Activated T-cell treated with anti-CD3 and anti-CD28 coated beads, Interleukin-2, amount 50 U/mL, for 48 hours (primary cell): ENCODE measurements at regions not wholly inside any gene's neighbourhood (a gene's known extent, or its start where the extent isn't known, plus 50 kb on each side); places are given as distances from the start of the nearest gene placed in this dataset.

ENCODE experiments used
- DNase-seq, 2 experiments: peaks; one replicate each; pipeline ENCODE4 v3.0.0-alpha.2; 2020

DNA sequence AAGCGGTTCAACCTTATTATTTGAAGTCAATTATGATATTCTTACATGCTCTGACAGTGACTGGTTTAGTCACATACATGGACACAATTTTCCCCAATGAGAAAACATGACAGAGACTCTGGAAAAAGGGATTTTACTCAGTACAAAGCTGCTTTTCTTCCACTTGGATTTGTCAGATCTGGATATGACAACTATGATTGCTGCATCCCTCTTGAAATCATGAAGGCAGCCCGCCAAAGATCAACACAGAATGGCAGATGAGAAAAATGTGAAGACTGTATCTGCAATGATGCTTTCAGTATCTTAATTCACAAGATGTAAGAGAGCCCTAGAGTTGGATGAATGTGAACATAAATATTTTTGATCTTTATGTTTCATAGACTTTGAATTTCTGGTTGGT, 439.6 kb downstream of the CDH8 start:
- no peak for DNase-seq

DNA sequence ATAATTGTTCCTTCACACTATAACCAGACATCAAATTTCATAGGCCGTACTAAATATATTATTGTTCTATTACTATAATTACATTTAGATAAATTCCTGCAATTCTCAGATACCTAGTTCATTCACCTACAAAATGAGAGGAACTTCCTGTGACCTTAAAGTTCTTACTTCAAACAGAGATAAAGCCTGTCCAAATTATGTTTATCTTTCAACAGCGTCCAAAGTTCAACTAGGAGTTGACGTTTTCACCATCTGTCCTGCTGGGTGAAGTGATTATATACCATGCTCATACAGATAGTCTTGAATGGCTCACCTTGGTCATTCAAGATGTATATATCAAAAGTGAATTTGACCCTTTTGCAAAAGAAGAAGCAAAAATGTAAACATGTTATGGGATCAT, 440.6 kb downstream of the CDH8 start:
- DNase-seq: no peak

DNA sequence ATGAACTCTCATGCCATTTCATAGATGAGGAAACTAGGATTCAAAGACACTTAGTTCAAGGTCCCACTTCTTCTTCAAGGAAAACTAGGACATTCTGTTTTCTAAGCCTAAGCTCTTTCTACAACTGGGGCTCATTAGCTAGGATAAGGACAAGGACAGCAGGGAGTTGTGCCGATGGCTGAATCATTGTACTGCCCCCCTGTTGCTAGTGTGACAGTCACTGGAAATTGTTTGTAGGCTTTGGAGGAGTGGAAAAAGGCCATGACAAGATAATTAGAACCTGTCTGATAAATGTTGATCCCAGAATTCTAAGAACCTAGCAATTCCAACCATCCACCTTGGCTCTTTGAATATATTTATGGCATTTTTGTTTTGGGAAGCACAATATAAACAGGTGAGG, 445.7 kb downstream of the CDH8 start:
- DNase-seq: no peak

DNA sequence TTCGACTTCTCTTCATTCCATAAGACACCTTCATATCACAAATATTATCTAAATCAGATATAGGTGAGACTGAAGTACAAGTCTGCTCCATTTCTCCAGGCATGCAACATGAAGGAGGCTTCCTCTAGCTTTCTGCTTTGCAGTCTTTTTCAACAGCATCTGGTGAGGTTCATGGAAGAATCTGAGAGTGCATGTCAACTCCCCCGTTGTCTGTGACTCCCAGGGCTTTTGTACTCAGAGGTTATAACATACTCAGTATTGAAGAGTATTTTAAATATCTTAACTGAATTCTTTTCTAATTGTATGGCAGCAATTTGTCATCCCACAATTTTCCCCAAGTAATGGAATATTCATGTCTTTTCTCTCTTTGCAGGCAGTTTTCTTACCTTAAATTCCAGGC, 448.7 kb downstream of the CDH8 start:
- DNase-seq: no peak

DNA sequence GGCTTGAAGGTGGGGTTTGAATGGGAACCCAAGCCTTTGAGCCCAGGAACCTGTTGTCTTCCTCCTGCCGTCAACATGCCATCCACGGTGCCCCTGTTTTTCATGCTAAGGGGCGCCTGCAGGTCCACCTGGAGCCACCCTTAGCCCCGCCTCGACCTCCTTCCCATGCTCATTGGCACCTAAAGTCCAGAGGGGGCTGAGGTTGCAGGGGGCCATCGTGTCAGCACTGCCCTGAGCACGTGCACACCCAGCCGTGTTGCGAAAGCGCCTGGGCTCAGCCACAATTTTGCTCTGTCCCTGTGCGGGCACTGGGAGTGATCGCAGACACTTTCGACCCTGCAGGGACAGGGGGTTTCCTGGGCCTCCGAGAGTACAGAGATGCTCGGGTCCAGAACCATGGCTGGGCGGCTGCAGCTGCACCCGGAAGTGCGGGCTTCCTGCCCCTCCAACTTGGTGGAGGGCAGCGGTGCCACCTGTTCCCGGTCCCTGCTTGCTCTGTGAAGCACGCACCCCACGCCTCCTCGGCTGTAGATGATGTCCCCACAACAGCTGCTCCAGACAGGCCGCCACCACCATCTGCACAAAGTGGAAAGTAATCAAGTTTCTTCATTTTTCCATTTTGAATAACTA, 454.7 kb downstream of the CDH8 start:
- no peak for DNase-seq

DNA sequence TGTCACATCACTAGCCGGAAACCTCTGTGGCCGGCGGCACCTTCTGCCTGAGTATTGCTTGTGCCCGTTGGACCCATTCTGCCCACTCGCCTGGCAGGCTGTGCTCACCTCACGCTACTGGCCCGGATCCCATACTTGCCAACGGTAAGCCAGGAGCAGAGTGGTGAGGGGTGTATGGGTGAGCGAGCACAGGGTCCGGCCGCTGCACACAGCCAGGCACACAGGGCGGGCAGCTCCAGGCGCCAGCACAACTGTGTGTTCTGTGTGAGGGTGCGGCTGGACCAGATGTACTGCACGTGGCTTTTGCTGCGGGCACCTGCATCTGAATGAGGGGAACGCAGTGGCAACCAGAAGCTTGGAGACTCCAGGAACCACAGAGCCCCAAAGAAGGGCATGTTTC, 455.7 kb downstream of the CDH8 start:
- no peak for DNase-seq

DNA sequence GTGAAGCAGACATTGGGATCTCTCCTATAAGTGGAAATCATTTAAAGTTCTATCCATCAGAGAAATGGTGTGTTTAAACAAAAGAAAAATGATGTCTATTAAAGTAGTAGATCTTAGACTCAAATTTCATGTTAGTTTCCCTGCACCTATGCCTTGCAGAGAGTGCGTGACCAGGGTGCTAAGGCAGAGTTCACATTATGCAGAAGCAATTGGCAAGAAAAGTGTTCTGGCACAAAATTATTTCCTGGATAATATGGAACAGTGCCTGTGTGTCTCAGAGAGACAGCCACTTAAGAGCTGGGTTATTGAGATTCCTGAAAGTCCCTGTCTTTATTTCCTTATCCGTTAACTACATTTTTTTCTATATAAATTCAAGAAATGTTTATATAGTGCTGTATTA, 457.0 kb downstream of the CDH8 start:
- DNase-seq: no peak

DNA sequence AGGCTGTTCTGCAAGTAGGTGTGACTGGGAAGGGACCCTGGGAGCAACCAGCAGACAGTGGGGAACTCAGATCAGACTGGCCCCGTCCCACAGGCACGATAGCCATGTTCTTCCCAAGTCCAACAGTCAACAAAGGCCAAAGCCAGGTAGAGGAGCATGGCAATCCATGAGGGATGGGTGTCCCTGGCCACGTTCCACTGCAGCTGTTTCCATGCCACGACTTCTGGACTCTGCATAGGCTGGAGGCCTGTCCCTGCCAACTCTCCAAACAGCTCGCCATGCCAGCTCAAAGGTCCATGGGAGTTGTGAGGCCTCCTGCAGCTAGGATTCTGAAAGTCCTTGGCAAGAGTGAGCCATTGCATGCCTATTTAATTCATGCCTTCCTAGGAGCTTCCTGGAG, 459.8 kb downstream of the CDH8 start:
- no peak for DNase-seq

DNA sequence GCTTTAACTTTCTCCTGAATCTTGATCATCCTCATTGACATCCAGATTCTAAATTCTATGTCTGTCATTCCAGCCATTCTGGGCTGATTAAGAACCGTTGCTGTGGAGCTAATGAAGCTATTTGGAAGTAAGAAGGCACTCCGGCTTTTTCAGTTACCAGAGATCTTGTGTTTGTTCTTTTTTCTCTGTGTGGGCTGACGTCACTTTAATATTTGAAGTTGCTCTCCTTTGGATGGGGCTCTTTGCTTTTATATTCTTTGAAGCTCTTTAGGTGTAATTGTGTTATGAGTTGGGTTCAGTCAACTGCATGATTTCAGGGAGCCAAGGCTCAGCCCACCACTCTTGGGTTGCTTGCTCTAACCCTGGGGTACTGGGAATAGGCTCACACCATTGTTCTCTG, 460.6 kb downstream of the CDH8 start:
- DNase-seq: no peak

DNA sequence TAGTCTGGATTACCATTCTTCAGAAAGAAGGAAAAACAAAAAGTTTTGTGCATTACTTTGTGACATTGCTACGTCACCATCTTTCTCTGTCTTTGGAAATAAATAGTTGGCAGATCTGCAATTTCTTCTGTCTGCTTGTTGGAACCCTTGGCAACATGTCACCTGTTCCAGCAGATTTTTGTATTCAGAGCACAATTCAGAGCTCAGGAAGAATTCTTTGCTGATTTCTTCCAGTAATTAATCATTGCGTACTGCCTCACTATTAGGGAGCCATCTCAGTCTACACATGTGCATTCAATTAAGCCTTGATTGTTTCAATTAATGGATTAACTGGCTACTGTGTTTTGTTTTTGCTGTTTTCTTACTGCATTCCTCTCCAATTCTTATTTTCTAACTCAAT, 467.2 kb downstream of the CDH8 start:
- no peak for DNase-seq

DNA sequence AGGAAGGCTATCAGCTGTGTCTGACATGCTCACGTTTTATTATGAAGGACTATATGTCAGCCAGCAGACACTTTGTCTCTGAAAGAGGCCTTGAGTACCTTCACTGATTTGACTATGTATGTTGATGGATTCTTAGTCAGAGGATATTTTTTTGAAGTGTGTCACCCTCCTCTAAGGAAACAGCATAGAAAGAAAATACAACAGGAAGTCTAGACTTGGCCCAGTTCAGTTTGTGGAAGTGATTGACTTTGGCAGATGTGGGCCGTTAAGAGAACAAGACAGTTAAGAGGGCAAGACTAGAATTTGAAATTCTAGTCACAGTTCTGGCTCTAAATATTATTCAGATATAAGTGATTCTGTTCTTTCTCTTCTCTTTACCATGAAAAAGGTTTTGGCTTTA, 471.5 kb downstream of the CDH8 start:
- no peak for DNase-seq

DNA sequence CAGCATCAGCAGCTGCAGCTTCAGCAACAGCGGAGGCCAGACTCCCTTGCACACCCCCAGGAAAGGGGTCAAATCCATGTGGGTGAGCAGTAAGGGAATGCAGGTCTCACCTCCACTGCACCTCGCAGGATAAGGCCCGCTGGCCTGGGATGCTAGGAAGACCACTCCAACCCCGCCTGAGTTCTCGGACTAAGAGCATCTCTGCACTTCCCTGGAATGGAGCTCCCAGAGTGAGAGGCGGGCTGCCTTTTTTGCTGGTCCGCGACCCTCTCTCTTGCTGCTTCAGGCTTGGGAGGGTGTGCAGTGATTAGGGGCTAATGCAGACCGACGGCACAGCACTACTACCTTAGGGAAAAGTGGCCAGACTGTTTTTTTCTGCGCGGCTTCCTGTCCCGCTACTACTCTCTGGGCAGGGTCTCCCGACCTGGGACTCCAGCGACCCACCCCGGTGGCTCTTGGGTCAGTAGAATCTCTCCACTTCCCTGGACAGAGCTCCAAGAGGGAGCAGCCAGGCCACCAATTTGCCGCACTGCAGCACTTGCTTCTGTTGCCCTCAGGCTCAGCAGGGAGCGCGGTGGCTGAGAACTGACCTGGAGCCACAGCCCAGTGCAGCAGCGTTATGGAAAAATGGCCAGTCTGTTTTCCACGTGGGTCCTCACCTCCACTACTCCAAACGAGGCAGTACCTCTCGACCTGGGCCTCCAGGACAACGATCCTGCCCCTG, 480.4 kb downstream of the CDH8 start:
- no peak for DNase-seq

DNA sequence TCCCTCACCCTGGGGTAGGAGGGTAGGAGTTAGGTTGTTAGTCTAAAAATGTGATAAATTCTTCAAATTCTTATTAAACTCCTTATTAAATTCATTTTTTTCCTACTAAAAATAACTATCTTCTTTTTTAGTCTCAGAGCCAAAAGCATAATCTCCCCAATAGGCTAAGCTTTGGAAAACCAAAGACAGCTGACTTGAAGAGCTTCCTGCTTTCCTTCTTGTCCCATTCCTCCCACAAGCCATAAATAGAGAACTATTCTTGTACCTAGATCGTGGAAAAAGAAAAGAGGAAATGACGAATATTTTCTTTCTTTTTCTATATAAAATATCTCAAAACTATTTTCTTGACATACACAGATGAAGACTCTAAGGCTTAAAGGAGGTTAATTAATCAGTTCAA, 486.9 kb downstream of the CDH8 start:
- DNase-seq: no peak

DNA sequence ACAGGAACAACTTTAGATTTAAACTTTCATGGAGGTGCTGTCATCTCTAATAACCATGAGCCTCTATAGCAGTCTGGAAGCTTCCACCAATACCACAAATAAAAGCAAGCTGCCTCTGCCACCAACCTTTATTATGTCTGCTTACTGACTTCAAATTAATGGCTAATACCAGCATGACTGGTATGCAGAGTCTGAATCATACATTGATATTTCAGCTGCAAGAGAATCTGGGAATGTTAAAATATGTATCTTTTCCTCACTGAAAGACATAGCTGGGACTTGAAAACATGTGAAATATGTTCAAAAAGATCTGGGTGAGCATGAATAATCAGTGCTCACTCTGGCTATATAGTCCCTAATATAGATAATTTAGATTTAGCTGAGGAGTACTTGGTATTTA, 488.6 kb downstream of the CDH8 start:
- DNase-seq: no peak

DNA sequence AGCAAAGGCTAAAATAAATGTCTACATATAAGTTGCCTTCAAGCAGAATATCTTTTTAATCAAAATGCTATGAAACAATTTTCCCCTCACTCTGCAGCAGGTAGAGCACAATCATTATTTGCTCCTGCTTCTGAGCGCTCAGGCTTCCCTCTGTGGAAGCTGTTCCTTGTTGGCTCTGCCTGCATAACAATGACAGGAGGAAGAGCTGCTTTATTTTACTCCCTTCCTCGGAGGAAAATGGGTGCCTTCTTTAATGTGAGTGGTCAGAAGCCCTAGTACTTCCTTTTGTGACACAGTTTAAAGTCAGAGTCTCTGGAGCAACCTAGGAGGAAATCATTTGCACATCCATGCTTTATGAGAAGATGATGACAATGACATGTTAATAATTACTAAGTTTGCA, 492.1 kb downstream of the CDH8 start:
- no peak for DNase-seq

DNA sequence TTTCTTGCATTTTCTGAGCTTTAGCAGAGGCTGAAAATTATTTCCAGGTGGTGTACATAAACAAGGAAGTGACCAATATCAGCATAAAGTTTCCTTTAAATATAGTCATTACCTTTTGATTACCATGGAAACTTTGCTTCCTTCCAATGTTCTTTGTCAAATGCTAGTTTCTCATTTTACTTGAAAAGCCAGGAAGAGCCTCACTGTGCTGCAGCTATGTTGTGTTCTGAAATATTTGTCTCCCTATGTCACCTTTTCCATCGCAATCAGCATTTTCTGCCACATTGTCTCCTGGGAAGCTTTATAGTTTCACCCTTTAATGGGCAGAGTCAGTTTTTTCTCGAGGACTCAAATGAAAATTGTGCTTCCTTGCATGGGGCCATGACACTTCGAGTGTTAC, 496.0 kb downstream of the CDH8 start:
- DNase-seq: no peak

DNA sequence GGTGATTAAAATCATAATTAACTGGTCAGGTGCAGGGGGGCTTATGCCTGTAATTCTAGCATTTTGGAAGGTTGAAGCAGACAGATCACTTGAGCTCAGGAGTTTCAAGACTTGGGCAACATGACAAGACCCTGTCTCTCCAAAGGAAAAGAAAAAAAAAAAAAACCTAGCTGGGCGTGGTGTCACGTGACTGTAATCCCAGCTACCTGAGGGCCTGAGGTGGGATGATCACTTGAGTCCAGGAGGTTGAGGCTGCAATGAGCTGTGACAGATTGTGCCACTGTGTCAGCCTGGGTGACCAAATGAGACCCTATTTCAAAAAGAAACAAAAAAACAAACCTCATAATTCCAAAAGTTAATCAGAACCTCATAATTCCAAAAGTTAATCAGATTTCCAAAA, 505.5 kb downstream of the CDH8 start:
- DNase-seq: no peak

DNA sequence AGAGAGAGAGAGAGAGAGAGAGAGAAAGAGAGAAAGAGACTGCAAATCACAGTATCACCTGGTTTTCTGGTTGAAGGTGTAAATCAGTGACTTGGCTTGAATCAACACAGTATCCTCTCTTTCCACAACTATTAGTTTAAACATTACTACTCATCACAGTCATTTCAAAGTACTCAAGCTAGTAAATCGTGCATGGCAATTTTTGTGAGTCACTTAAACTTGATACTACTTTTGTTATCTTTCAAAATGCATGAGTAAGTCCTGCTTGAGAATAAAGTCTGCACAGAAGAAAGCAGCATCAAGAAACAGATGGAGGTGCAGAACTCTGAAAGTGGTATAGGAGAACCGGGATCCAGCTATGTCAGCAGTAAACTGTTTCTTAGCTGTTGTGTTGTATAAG, 535.4 kb downstream of the CDH8 start:
- no peak for DNase-seq

DNA sequence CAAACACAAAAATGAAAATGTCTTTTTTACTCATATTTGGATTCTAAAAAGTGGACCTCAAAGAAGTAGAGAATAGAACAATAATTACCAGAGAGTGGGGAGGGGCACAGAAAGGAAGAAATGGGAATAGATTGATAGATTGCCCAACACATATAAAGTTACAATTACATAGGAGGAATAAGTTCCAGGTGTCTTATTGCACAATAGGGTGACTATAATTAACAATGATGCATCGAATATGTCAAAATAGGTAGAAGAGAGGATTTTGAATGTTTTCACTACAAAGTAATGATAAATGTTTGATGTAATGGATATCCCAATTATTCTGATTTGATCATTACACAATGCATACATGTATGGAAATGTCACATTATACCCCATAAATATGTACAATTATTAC, 556.0 kb downstream of the CDH8 start:
- no peak for DNase-seq

DNA sequence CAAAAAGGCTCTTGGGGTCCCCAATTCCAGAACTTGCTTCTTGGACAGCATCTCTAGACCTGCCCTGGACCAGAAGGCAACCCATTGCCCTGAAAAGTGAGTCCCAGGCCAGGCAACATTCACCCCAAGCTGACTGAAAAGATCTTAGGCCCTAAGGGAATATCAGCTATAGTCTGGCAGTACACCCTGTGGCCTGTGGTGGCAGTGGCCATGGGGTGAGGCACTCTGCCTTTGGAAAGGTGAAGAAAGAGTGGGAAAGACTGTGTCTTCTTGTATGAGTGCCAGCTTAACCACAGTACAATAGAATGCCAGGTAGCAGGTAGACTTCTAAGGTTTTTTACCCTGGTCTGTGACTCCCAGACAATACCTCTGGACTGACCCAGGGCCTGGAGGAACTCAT, 564.5 kb downstream of the CDH8 start:
- no peak for DNase-seq

DNA sequence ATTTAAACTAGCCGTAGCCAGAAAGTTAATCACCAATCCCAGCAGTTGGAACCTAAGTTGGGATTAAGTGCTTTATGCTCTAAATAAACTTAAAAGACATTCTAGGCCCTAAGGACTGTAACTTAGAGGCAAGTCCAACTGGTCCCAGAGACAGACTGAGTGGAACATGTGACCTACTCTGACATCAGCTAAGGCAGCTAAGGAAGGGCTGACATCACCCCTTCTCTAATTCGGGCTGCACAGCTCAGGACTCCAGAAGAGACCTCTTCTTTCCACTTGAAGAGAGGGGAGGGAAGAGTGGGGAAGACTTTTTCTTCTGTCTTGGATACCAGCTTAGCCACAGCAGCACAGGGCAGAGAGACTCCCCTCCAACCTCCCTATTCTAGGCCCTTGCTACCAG, 565.2 kb downstream of the CDH8 start:
- DNase-seq: no peak

DNA sequence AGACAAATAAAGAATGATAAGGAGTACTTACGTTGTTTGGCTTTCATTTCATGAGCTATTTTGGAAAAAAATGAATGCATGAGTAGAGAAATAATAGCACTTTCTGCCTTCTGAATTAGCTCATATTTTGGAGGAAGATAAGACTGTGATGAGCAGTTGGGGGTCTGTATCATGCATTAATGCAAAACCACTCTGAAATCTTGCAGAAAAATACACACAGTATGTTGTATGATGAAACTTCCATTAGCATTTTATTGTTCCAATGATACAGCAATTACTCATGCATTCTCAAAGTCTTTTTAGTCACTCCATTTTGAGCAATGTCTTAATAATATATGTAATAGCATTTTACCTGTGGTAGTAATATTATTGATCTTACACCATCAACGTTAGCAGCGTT, 571.0 kb downstream of the CDH8 start:
- no peak for DNase-seq

DNA sequence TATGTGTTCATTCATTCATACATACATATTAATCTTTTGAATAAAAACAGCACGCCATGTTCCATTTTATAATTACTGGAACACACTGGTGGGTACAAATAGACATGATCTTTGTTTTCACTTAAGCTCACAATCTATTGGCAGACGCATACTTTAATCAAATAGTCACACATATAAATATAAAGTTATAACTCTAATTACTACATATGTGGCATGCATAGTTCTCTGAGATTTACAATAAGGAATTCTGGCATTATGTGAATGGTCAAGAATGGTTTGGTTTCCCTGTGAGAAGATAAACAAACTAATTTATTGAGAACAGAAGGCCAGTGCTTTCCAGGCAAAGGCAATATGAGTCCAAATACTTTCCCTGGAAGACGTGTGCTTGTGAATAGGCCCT, 576.2 kb downstream of the CDH8 start:
- no peak for DNase-seq

DNA sequence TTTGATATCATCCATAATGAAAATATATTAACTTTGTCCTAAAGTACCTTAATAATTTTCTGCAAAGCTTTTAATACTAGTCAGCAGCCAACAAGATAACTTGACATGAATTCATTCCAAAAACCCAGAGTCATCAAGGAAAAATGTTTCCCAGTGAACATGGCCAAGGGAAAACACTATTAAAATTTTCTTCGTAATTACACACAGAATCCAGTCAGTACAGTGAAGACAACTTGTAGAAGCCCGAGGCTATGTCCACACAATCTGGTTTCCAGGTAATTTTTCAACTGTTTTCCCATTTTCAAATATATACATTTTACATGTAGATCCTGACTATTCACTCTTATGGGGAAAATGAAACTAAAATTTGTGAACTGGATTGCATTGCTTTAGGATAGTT, 600.9 kb downstream of the CDH8 start:
- DNase-seq: no peak

DNA sequence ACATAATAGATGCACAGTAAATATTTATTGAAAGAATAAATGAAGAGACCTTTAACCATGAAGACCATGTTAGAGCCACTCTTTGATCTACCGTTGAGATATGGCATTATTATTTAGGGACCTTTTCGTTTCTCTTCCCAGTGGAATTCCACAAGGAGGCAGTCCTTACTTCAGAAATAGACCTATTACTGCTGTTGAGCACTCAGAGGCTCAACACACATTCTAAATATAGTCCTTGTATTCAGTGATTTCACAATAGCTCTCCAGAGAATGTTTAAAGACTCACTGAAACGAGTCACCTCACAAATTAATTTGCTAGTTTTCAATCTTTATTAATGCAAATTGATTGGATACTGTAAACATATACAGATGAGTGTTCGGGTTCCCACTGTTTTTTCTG, 603.8 kb downstream of the CDH8 start:
- no peak for DNase-seq
